G401 (cell line): ENCODE measurements at regions not wholly inside any gene's neighbourhood (a gene's known extent, or its start where the extent isn't known, plus 50 kb on each side); places are given as distances from the start of the nearest gene placed in this dataset.
A peak's percentile ranks its signal among the peaks of the same experiment; 100 is the strongest.
"Not testable (repeated sequence)": the region's sequence is repeated elsewhere in the genome, so short reads cannot be mapped to it uniquely, and the experiment has no call there.

Experiments
- DNase-seq: peaks from one replicate; pipeline ENCODE4 v3.0.0-alpha.2; 2015; ENCODE audit warnings: low spot score
- in situ Hi-C: cut with HindIII; loops from 2 replicates; pipeline ENCODE4 v1.10.0; 2016; ENCODE audit warnings: low sequenced_read_pairs, mixed read lengths

- in situ Hi-C loops = no loop called here
- DNase-seq = no peak
Measured at GRCh38 chrX:40973619-40974018, 111.6 kb upstream of the USP9X start.

- DNase-seq = no peak
- in situ Hi-C loops = no loop called here
Measured at GRCh38 chrX:40975951-40976350, 109.3 kb upstream of the USP9X start.

- in situ Hi-C loops = no loop called here
- no peak for DNase-seq
Measured at GRCh38 chrX:40976981-40977380, 108.3 kb upstream of the USP9X start.

GRCh38 chrX:40984962-40985361 lies 100.3 kb upstream of the USP9X start:
- DNase-seq = no peak
- in situ Hi-C loops = no loop called here

GRCh38 chrX:40987413-40987812 lies 97.8 kb upstream of the USP9X start:
- DNase-seq = no peak

GRCh38 chrX:40988100-40988499 lies 97.1 kb upstream of the USP9X start:
- no peak for DNase-seq
- in situ Hi-C loops = no loop called here

More at GRCh38 chrX:40987413-40987812, 97.8 kb upstream of the USP9X start:
- in situ Hi-C loops = no loop called here

- DNase-seq, in situ Hi-C loops: not testable (repeated sequence)
Measured at GRCh38 chrX:40993395-40993794, 91.8 kb upstream of the USP9X start.

- DNase-seq = peak; percentile 23
- in situ Hi-C loops = no loop called here
Measured at GRCh38 chrX:40996886-40997530, 88.2 kb upstream of the USP9X start.

GRCh38 chrX:40998123-40998522 lies 87.1 kb upstream of the USP9X start:
- DNase-seq = no peak
- in situ Hi-C loops = no loop called here

GRCh38 chrX:41001327-41001726 lies 83.9 kb upstream of the USP9X start:
- in situ Hi-C loops = no loop called here
- no peak for DNase-seq

- in situ Hi-C loops = no loop called here
- DNase-seq = no peak
Measured at GRCh38 chrX:41002026-41002425, 83.2 kb upstream of the USP9X start.

- DNase-seq = no peak
Measured at GRCh38 chrX:41003506-41004270, 81.6 kb upstream of the USP9X start.

GRCh38 chrX:41005445-41005992 lies 79.7 kb upstream of the USP9X start:
- no peak for DNase-seq
- in situ Hi-C loops = no loop called here

More at GRCh38 chrX:41003506-41004270, 81.6 kb upstream of the USP9X start:
- in situ Hi-C loops = no loop called here

GRCh38 chrX:41009850-41010846 lies 75.1 kb upstream of the USP9X start:
- DNase-seq = peak; percentile 32
- in situ Hi-C loops = no loop called here

GRCh38 chrX:41014776-41015360 lies 70.4 kb upstream of the USP9X start:
- in situ Hi-C loops = no loop called here
- no peak for DNase-seq

GRCh38 chrX:41017785-41018184 lies 67.5 kb upstream of the USP9X start:
- DNase-seq, in situ Hi-C loops: not testable (repeated sequence)

- in situ Hi-C loops = not testable (repeated sequence)
Measured at GRCh38 chrX:41018391-41019040, 66.7 kb upstream of the USP9X start.

GRCh38 chrX:41019041-41019392 lies 66.2 kb upstream of the USP9X start:
- no peak for DNase-seq
- in situ Hi-C loops = no loop called here

More at GRCh38 chrX:41018391-41019040, 66.7 kb upstream of the USP9X start:
- DNase-seq = not testable (repeated sequence)
